ENCODE measurements at regions not wholly inside any gene's neighbourhood (a gene's known extent, or its start where the extent isn't known, plus 50 kb on each side); places are given as distances from the start of the nearest gene placed in this dataset.

DNA sequence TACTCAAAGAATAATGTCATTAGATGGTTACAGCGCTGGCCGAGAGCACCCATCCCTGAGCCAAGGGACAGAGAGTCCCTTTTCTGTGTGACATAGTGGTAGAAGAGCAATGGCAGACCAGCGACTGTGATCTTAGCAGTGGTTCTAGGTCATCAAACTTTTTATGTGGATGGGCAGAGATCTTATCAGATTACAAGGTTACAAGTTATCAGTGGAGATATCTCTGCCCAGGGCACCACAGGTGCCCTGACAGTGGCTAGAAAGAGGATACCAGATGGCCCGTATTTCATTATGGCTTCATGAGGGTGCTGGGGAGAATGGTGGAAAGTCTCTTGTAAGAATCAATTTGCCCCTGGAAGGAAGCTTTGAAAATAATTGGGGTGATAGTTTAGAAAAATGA is 62.7 kb downstream of the CYCS start:
- TF ChIP-seq, protein P1, sequence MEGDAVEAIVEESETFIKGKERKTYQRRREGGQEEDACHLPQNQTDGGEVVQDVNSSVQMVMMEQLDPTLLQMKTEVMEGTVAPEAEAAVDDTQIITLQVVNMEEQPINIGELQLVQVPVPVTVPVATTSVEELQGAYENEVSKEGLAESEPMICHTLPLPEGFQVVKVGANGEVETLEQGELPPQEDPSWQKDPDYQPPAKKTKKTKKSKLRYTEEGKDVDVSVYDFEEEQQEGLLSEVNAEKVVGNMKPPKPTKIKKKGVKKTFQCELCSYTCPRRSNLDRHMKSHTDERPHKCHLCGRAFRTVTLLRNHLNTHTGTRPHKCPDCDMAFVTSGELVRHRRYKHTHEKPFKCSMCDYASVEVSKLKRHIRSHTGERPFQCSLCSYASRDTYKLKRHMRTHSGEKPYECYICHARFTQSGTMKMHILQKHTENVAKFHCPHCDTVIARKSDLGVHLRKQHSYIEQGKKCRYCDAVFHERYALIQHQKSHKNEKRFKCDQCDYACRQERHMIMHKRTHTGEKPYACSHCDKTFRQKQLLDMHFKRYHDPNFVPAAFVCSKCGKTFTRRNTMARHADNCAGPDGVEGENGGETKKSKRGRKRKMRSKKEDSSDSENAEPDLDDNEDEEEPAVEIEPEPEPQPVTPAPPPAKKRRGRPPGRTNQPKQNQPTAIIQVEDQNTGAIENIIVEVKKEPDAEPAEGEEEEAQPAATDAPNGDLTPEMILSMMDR (IDR thresholded peaks at IDR 0.05), result no peak
- no peak for TF ChIP-seq ZFX (IDR thresholded peaks at IDR 0.05; ENCODE audit: borderline replicate concordance)
